ENCODE measurements at regions not wholly inside any gene's neighbourhood (a gene's known extent, or its start where the extent isn't known, plus 50 kb on each side); places are given as distances from the start of the nearest gene placed in this dataset.

DNA sequence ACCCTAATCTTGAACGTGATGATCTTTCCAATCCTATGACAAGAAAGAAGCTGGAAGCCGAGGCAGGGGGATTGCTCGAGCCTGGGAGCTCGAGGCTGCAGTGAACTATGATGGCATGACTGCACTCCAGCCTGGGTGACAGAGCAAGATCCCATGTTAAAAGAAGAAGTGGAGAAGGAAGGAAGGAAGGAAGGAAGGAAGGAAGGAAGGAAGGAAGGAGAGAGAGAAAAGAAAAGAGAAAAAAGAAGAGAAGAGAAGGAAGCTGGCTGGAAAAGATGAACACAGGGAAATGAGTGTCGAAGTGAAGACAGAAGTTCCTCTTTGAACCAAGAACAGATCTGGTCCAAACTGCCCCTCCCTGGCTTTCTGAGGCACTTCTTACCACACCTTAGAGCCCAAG, 100.5 kb upstream of the PRNP start:
- FAIRE-seq = no peak
- Histone ChIP-seq H3K36me3 (ENCODE audit: control insufficient read depth, insufficient read depth, low read length) (no peaks in the 10 kb centered on the region), H3K4me3 (ENCODE audit: low read depth, low read length) (no peak overlapping the region), H3K27me3 (ENCODE audit: control insufficient read depth, insufficient read depth, low read length) (no peaks in the 10 kb centered on the region)
- no peak for DNase-seq (ENCODE audit: low read depth)
- no peak for TF ChIP-seq CTCF (IDR thresholded peaks at IDR 0.05; ENCODE audit: insufficient read depth, low read length, severe bottlenecking)

DNA sequence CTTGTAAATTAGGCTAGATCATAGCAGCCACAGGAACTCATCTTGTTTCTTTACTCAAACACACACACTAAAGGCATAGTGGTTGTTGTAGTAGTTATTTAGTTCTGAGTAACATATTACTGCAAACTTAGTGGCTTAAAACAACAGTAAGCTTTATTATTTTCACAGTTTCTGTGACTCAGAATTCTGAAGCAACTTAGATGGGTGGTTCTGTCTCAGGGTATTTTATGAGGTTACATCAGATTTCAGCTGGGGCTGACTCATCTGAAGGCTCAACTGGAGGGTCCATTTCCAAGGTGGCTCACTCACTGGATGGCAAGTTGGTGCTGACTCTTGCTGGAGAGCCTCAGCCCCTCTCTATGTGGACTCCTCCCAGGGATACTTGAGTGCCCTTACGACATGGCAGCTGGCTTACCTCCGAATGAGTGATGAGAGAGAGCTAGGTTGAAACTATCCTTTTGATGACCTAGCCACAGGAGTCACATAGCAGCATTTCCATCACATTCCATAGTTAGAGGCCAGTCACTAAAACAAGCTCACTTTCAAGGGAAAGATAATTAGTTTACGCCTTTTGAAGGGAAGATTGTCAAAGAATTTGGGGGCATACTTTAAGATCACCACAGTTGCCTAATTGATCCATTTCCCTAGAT, 101.0 kb upstream of the PRNP start:
- no peak overlapping the region for H3K4me3 ChIP-seq (ENCODE audit: low read depth, low read length)
- H3K36me3 ChIP-seq (ENCODE audit: control insufficient read depth, insufficient read depth, low read length) = no peaks in the 10 kb centered on the region
- DNase-seq (ENCODE audit: low read depth) (peak; percentile 87), FAIRE-seq (no peak)
- TF ChIP-seq CTCF (IDR thresholded peaks at IDR 0.05; ENCODE audit: insufficient read depth, low read length, severe bottlenecking) = no peak
- no peaks in the 10 kb centered on the region for H3K27me3 ChIP-seq (ENCODE audit: control insufficient read depth, insufficient read depth, low read length)

DNA sequence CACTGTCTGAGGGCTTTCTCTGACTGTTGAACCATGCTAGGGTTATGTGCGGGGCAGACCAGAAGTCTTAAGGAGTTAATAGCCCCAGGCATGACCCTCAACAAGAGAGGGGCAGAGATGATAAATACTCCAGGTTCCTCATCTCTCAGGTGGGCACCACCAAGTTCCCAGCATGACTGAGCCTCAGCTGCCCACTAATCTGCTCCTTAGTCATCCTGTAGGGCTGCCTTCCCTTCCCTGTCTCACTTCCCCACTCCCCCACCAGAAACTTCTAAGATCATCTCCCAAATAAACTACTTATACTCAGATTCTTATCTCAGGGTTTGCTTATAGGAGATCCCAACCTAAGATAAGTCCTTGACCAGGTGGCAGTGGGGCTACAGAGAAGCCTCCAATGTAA, 101.7 kb upstream of the PRNP start:
- no peak for DNase-seq (ENCODE audit: low read depth)
- no peak for TF ChIP-seq CTCF (IDR thresholded peaks at IDR 0.05; ENCODE audit: insufficient read depth, low read length, severe bottlenecking)
- no peak overlapping the region for H3K4me3 ChIP-seq (ENCODE audit: low read depth, low read length)
- FAIRE-seq = no peak
- H3K27me3 ChIP-seq (ENCODE audit: control insufficient read depth, insufficient read depth, low read length) = no peaks in the 10 kb centered on the region
- H3K36me3 ChIP-seq (ENCODE audit: control insufficient read depth, insufficient read depth, low read length) = no peaks in the 10 kb centered on the region

GRCh38 chr20:4581838-4582237, 104.4 kb upstream of the PRNP start:
- no peak overlapping the region for H3K4me3 ChIP-seq (ENCODE audit: low read depth, low read length)
- no peak for FAIRE-seq
- no peak for DNase-seq (ENCODE audit: low read depth)

DNA sequence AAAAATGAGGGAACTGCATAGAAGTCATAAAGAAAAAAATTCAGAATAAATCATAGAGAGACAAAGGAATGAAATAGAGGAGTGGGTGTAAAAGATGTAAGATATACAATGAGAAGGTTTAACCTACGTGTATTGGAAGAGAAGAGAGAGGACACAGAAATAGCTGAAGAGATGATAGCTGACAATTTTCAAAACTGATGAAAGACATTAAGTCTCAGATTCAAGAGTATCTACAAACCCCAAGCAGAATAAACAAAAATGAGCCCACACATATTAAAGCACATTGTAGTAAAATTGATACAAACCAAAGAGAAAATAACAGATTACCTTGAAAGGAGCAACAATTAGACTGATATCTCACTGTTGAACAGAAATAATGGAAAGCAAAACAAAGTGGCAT, 107.9 kb upstream of the PRNP start:
- no peak for DNase-seq (ENCODE audit: low read depth)
- Histone ChIP-seq H3K4me3 (ENCODE audit: low read depth, low read length) (no peak overlapping the region), H3K36me3 (ENCODE audit: control insufficient read depth, insufficient read depth, low read length) (no peaks in the 10 kb centered on the region), H3K27me3 (ENCODE audit: control insufficient read depth, insufficient read depth, low read length) (peaks cover 3% of the 10 kb centered on the region)
- FAIRE-seq = no peak
- TF ChIP-seq CTCF (IDR thresholded peaks at IDR 0.05; ENCODE audit: insufficient read depth, low read length, severe bottlenecking) = no peak

More at GRCh38 chr20:4581838-4582237, 104.4 kb upstream of the PRNP start:
- H3K27me3 ChIP-seq (ENCODE audit: control insufficient read depth, insufficient read depth, low read length) = peaks cover 3% of the 10 kb centered on the region
- no peaks in the 10 kb centered on the region for H3K36me3 ChIP-seq (ENCODE audit: control insufficient read depth, insufficient read depth, low read length)
- TF ChIP-seq CTCF (IDR thresholded peaks at IDR 0.05; ENCODE audit: insufficient read depth, low read length, severe bottlenecking) = no peak

DNA sequence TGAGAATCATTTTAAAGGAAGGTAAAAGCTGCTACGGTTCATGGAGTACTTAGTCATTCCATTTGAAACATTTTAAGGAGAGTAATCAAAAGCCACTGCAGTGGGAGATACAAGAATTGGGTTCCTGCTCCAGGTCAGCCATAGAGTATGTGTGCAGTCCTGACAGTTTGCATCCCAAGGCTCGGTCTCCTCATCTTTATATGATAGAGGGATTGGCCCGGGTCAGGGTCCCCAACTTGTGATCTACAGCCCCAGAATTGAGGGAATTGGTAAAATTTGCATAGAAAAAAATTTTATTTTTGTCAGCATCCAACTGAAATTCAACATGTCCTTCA, 111.9 kb upstream of the PRNP start:
- no peak for TF ChIP-seq CTCF (IDR thresholded peaks at IDR 0.05; ENCODE audit: insufficient read depth, low read length, severe bottlenecking)
- FAIRE-seq = no peak
- DNase-seq (ENCODE audit: low read depth) = no peak
- H3K4me3 ChIP-seq (ENCODE audit: low read depth, low read length) = no peak overlapping the region
- H3K36me3 ChIP-seq (ENCODE audit: control insufficient read depth, insufficient read depth, low read length) = no peaks in the 10 kb centered on the region
- peaks cover 3% of the 10 kb centered on the region for H3K27me3 ChIP-seq (ENCODE audit: control insufficient read depth, insufficient read depth, low read length)

Measured in bronchial epithelial cell (primary cell).